ENCODE measurements at regions not wholly inside any gene's neighbourhood (a gene's known extent, or its start where the extent isn't known, plus 50 kb on each side); places are given as distances from the start of the nearest gene placed in this dataset.
"Not testable (repeated sequence)": the region's sequence is repeated elsewhere in the genome, so short reads cannot be mapped to it uniquely, and the experiment has no call there.

DNA sequence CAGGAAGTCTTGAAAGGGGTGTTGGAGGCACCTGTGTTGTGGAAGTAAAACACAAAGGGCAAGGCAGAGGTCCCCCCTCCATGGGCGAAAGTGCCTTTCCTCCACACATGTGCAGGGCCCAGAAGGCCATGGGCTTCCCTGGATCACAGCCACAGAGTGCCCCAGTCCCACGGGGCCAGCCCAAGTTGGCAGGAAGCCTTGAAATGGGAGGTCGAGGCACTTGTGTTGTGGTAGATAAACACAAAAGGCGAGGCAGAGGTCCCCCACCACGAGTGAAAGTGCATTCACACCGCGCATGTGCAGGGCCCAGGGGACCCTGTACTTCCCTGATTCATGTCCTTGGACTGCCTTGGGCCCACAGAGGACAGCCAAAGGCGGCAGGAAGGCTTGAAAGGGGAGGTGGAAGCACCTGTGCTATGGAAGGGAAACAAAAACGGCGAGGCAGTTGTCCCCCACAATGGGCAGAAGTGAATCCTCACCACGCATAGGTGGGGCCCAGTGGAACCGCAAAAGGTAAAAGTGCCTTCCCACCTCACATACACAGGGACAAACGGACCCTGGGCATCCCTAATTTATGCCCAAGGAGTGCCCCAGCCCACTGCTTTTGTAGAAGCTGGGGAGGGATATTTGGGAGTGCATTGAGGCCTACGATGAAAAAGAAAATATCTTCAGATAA is 585.4 kb downstream of the ALG10 start:
- no peak for DNase-seq

DNA sequence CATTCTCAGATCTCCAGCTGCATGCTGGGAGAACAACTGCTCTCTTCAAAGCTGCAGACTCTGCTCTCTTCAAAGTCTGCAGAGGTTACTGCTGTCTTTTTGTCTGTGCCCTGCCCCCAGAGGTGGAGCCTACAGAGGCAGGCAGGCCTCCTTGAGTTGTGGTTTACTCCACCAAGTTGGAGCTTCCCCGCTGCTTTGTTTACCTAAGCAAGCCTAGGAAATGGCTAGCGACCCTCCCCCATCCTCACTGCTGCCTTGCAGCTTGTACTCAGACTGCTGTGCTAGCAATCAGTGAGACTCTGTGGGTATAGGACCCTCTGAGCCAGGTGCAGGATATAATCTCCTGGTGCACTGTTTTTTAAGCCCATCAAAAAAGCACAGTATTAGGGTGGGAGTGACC is 591.7 kb downstream of the ALG10 start:
- not testable (repeated sequence) for DNase-seq

DNA sequence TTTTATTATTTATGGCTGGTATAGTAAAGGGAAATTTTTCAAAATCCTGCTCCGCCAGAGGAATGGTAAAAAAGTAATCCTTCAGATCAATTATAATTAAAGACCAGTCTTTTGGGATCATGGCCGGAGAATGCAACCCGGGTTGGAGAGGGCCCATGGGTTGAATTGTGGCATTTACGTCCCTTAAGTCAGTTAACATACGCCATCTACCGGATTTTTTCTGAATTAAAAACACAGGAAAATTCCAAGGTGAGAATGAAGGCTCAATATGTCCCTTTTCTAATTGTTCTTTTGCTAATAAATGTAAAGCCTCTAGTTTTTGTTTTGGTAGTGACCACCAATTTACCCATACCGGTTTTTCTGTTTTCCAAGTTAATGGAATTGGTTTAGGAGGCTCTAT is 602.8 kb downstream of the ALG10 start:
- DNase-seq: peak; percentile 4

DNA sequence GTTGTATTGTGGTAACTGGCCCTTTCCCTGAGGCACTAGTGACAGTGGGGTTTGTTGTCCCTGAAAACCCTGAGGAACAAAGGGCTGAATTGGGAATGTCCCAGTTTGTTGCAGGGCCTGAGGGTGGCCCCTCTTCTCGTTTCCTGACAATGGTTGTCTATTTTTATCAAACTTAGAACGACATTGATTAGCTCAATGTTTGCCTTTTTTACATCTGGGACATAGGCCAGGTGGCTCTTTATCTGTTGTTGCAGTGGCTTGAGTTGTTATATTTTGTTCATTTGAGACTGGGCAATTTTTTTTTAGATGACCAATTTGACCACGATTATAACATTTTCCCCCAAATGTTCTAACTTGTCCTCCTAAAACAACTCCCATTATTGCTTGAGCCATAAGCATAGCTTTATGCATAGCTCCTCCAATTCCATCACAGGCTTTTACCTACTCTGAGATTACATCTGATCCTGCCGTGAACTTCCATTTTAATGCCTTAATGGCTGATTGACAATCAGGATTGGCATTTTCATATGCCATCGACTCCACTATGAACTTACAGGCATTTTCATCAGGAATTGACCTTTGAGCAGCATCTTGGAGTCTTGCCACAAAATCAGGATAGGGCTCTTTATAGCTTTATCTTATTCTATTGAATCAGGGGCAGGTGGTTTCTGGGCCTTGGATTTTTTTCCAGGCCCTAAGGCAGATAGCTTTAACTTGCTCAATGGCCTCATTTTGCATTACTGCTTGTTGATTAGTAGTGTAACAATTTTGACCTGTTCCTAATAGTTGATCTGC is 604.3 kb downstream of the ALG10 start:
- no peak for DNase-seq

Measured in inflammatory macrophage treated with lipopolysaccharide for 4 hours (primary cell).